Nephron progenitor cell (in vitro differentiated cells): ENCODE measurements at regions not wholly inside any gene's neighbourhood (a gene's known extent, or its start where the extent isn't known, plus 50 kb on each side); places are given as distances from the start of the nearest gene placed in this dataset.
A peak's percentile ranks its signal among the peaks of the same experiment; 100 is the strongest.

Experiments
- DNase-seq: peaks from one replicate; pipeline ENCODE4 v3.0.0; 2021
- H3K27ac Mint-ChIP-seq: 2 replicates; pipeline ENCODE4 v1.8.0; 2021; ENCODE audit warnings: mild to moderate bottlenecking, moderate library complexity, mixed read lengths
- H3K27me3 Mint-ChIP-seq: 2 replicates; pipeline ENCODE4 v1.8.0; 2021; ENCODE audit warnings: mild to moderate bottlenecking, low read depth, mixed read lengths; ENCODE audit not compliant: poor library complexity
- H3K36me3 Mint-ChIP-seq: 2 replicates; pipeline ENCODE4 v1.8.0; 2021; ENCODE audit warnings: low read depth, mixed read lengths
- H3K4me1 Mint-ChIP-seq: 2 replicates; pipeline ENCODE4 v1.8.0; 2021; ENCODE audit warnings: mixed read lengths
- H3K4me3 Mint-ChIP-seq: 2 replicates; pipeline ENCODE4 v1.8.0; 2021; ENCODE audit warnings: mild to moderate bottlenecking, moderate library complexity, mixed read lengths
- H3K9me3 Mint-ChIP-seq: 2 replicates; pipeline ENCODE4 v1.8.0; 2021; ENCODE audit warnings: mild to moderate bottlenecking, moderate library complexity, mixed read lengths
- TF ChIP-seq, protein P1 (sequence below): fragments of 200-600 bp; sonication (generic); IDR thresholded peaks from 2 replicates; pipeline ENCODE4 v1.5.0; 2021; ENCODE audit warnings: antibody characterized with exemption

DNA sequence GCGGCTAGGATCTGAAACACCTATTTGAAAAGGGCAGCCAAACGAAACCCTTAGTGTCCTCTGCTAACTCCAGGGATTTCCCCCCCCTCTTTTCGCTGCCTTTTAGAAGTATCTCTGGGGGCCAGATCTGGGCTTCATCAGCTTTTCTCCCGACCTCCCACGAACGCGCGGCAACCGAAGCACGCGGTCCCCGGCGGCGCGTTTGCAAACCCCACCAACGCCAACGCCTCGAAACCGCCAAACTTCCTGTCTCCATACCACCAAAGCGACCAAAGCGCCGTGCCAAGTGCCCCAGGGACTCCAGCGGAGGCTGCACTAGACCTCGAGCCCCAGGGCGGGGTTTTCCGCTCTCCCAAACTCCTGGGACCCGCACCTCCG is 155.8 kb upstream of the FRMD4B start:
- Mint-ChIP-seq H3K9me3 (no peaks in the 10 kb centered on the region), H3K27ac (no peak overlapping the region), H3K4me3 (peak overlapping the region; percentile 83), H3K27me3 (peaks cover 55% of the 10 kb centered on the region), H3K36me3 (no peaks in the 10 kb centered on the region), H3K4me1 (peaks cover 21% of the 10 kb centered on the region)
- TF ChIP-seq, protein P1, sequence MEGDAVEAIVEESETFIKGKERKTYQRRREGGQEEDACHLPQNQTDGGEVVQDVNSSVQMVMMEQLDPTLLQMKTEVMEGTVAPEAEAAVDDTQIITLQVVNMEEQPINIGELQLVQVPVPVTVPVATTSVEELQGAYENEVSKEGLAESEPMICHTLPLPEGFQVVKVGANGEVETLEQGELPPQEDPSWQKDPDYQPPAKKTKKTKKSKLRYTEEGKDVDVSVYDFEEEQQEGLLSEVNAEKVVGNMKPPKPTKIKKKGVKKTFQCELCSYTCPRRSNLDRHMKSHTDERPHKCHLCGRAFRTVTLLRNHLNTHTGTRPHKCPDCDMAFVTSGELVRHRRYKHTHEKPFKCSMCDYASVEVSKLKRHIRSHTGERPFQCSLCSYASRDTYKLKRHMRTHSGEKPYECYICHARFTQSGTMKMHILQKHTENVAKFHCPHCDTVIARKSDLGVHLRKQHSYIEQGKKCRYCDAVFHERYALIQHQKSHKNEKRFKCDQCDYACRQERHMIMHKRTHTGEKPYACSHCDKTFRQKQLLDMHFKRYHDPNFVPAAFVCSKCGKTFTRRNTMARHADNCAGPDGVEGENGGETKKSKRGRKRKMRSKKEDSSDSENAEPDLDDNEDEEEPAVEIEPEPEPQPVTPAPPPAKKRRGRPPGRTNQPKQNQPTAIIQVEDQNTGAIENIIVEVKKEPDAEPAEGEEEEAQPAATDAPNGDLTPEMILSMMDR: no peak
- no peak for DNase-seq

DNA sequence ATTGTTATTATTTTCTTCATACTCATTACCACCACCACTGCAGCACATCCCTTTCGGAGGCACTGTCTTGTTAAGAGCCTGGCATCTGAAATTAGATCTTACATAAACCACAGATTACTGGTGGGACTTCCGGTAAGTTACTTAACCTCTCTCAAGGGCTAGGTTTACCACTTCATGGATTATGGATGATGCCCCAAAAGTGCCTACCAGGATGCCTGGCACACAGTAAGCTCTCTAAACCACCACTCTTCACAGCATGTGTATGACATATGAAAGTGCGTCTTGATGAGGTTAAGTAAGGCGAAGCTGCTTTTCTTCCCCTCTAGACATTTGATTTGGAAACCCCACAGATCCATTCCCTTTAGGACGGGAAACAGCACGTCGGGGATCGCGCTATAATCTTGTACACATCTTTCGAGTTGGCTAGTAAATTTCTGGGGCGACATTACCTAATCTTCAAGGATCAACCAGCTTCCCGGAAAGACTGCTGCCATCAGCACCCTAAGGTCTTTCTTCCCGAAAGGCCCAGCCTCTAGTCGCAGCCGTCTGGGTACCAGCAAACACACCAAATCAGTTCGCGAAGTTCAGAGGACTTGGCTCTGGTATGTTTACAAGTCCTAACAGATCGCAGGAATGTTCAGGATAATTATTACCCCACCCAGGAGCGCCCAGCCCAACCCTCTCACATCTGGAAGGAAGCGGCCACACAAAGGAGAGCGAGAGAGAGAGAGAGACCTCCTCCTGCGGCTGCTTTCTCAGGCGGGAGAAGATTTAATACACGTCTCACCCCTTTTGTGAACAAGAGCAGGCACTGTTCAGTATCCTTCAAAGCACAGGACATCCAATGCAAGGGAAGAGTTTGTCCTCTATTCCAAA is 155.1 kb upstream of the FRMD4B start:
- DNase-seq: peak; percentile 31
- TF ChIP-seq, protein P1: no peak
- Mint-ChIP-seq H3K36me3 (no peaks in the 10 kb centered on the region), H3K9me3 (no peaks in the 10 kb centered on the region), H3K4me3 (peak overlapping the region; percentile 83), H3K27me3 (peaks cover 53% of the 10 kb centered on the region), H3K27ac (no peak overlapping the region), H3K4me1 (peaks cover 21% of the 10 kb centered on the region)

DNA sequence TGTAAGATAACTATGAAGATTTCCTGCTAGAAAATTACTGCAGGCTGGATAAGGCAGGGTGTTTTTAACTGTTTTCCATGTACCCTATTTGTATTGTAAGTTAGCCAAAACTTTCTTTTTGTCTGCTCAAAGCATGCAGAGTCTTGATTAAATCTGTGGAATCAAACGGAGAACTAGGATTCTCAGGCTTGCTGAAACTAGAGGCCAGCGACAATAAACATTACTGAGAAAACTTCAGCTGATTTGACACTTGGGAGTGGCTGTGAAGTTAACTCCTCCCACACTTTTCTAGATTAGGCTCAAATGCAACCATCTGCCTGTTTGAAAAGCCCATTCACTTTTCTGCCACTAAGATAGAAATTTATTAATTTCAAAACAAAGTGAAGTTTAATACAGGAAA is 153.2 kb upstream of the FRMD4B start:
- DNase-seq: no peak
- Mint-ChIP-seq H3K4me3 (no peak overlapping the region), H3K27me3 (peaks cover 48% of the 10 kb centered on the region), H3K27ac (no peak overlapping the region), H3K9me3 (no peaks in the 10 kb centered on the region), H3K4me1 (peaks cover 21% of the 10 kb centered on the region), H3K36me3 (no peaks in the 10 kb centered on the region)
- TF ChIP-seq, protein P1: no peak

DNA sequence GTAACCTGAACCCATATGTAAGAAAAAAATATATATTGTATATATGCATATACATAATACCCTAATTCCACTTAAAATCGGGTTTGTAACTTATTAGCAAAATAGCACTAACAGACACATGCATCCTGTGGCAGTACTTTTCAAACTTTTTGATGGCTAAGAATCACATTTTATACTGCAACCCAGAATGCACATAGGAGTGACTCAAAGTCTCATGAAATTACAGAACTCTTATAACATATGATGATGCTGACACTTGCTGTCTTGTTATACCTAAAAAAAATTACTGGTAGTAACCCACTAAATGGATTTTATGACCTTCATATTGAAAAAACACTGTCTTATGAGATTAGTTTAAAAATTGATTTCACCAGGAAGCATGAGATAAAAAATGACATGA is 152.4 kb upstream of the FRMD4B start:
- Mint-ChIP-seq H3K4me1 (peaks cover 21% of the 10 kb centered on the region), H3K9me3 (no peaks in the 10 kb centered on the region), H3K27ac (no peak overlapping the region), H3K36me3 (no peaks in the 10 kb centered on the region), H3K4me3 (no peak overlapping the region), H3K27me3 (peaks cover 39% of the 10 kb centered on the region)
- TF ChIP-seq, protein P1: no peak
- DNase-seq: no peak

DNA sequence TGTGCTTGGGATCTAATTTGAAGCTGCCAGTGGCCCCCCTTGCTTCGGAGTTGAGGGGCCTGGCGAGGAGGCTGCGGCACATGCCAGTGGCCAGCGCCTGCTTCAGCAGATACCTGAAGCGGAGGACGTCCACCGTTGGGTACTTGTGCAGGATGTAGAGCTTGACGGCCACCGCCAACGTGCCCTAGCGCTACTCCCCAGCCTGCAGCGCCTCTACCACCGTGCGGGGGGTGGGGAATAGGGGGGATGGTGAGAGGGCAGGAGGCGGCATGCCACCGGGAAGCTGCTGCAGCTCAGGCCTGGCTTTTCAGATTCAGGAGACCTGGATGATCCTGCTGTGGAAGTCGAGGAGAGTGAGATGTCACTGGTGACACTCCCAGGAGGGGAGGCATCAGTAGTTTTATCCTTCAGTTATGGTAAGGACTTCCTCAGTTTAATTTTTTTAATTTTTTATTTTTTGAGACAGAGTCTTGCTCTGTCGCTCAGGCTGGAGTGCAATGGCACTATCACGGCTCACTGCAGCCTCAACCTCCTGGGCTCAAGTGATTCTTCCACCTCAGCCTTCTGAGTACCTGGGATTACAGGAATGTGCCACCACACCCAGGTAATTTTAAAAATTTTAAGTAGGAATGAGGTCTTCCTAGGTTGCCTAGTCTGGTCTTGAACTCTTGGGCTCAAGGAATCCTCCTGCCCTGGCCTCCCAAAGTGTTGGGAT is 150.6 kb upstream of the FRMD4B start:
- H3K4me1 Mint-ChIP-seq: peaks cover 10% of the 10 kb centered on the region
- no peak overlapping the region for H3K27ac Mint-ChIP-seq
- H3K9me3 Mint-ChIP-seq: no peaks in the 10 kb centered on the region
- TF ChIP-seq, protein P1: no peak
- H3K27me3 Mint-ChIP-seq: peaks cover 22% of the 10 kb centered on the region
- no peaks in the 10 kb centered on the region for H3K36me3 Mint-ChIP-seq
- no peak for DNase-seq
- H3K4me3 Mint-ChIP-seq: no peak overlapping the region
